A673 (cell line): ENCODE measurements at regions not wholly inside any gene's neighbourhood (a gene's known extent, or its start where the extent isn't known, plus 50 kb on each side); places are given as distances from the start of the nearest gene placed in this dataset.
A peak's percentile ranks its signal among the peaks of the same experiment; 100 is the strongest.

Experiments used
- BruUV-seq: library from RNA; stranded (reverse); fragments of 400-500 nt; replicated peaks from 2 replicates; lab custom pipeline; 2021; lab: Mats Ljungman, UMichigan
- CTCF ChIA-PET: fragments of 300-600 bp; sonication (Branson Sonifier 250); formaldehyde crosslinking; loops from one replicate; lab custom pipeline; 2022; ENCODE audit warnings: antibody characterized with exemption; lab: Charles Lee
- POLR2A ChIA-PET: fragments of 300-600 bp; sonication (Branson Sonifier 250); formaldehyde crosslinking; loops from one replicate; lab custom pipeline; 2022; ENCODE audit warnings: antibody characterized with exemption; ENCODE audit not compliant: low non-redundant PET; lab: Charles Lee
- DNase-seq: peaks from one replicate; pipeline ENCODE4 v3.0.0-alpha.2; 2015; ENCODE audit warnings: low spot score
- H3K27ac ChIP-seq: fragments of 200-600 bp; sonication (generic); 2 replicates; pipeline ENCODE4 v1.5.1; 2016; ENCODE audit warnings: mixed run types, low read depth, mild to moderate bottlenecking, mixed read lengths, antibody characterized with exemption, low read length; ENCODE audit not compliant: poor library complexity, severe bottlenecking
- H3K27me3 ChIP-seq: fragments of 200-600 bp; sonication (generic); replicated peaks from 2 replicates; pipeline ENCODE4 v1.6.1; 2017; ENCODE audit warnings: mixed run types, low read depth, mild to moderate bottlenecking, mixed read lengths, antibody characterized with exemption, low read length; ENCODE audit not compliant: insufficient read depth, poor library complexity
- H3K36me3 ChIP-seq: fragments of 200-600 bp; sonication (generic); 2 replicates; pipeline ENCODE4 v1.6.1; 2016; ENCODE audit warnings: mixed run types, mild to moderate bottlenecking, mixed read lengths, antibody characterized with exemption, low read length; ENCODE audit not compliant: insufficient read depth, poor library complexity, severe bottlenecking
- H3K4me1 ChIP-seq: fragments of 200-600 bp; sonication (generic); 2 replicates; pipeline ENCODE4 v1.6.1; 2017; ENCODE audit warnings: mixed run types, mild to moderate bottlenecking, mixed read lengths, antibody characterized with exemption, low read length; ENCODE audit not compliant: insufficient read depth, poor library complexity, severe bottlenecking
- H3K4me3 ChIP-seq: fragments of 200-600 bp; sonication (generic); 2 replicates; pipeline ENCODE4 v1.5.1; 2016; ENCODE audit warnings: low read depth, mixed run types, mild to moderate bottlenecking, mixed read lengths, low read length; ENCODE audit not compliant: poor library complexity, severe bottlenecking
- H3K9me3 ChIP-seq: fragments of 200-600 bp; sonication (generic); 2 replicates; pipeline ENCODE4 v1.6.1; 2016; ENCODE audit warnings: mixed run types, low read depth, mild to moderate bottlenecking, mixed read lengths, antibody characterized with exemption, low read length; ENCODE audit not compliant: poor library complexity, severe bottlenecking
- EZH2 ChIP-seq: fragments of 200-600 bp; sonication (generic); IDR thresholded peaks from 2 replicates; pipeline ENCODE4 v1.6.1; 2017; ENCODE audit warnings: borderline replicate concordance, low read depth, mild to moderate bottlenecking, mixed read lengths, antibody characterized with exemption, low read length; ENCODE audit not compliant: poor library complexity, severe bottlenecking
- intact Hi-C: fragments of 100-400 bp; cut with micrococcal nuclease; formaldehyde crosslinking; loops from one replicate; pipeline ENCODE4 v1.10.0; 2022; ENCODE audit not compliant: unreplicated experiment
- TF ChIP-seq, protein P1 (sequence below): fragments of 300-800, 200-600 bp; sonication (generic); conservative IDR thresholded peaks from 2 replicates; pipeline ENCODE4 v1.5.1; 2017; ENCODE audit warnings: low read depth, mild to moderate bottlenecking, antibody characterized with exemption, low read length, moderate library complexity, mixed read lengths

DNA sequence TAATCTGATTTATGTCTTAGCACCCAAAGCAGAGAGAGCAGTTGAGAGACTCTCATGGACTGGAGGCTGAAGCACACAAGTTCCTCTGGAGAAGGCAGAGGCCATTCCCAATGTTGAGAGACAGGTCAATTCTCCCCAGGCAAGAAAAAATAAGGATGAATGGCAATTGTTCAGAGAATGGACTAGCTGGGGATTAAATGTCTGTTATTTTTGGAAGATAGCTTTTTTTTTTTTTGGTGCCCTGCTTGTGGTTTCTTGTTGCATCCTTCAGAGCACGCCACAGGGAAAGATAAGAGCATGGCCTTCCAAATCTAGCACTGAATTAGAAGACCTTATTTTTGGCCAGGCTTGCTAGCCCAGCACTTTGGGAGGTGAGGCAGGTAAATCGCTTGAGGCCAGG is 65.6 kb upstream of the ERRFI1 start:
- no peak overlapping the region for H3K27ac ChIP-seq
- H3K36me3 ChIP-seq, result no peaks in the 10 kb centered on the region
- TF ChIP-seq EZH2, result no peak
- TF ChIP-seq, protein P1, sequence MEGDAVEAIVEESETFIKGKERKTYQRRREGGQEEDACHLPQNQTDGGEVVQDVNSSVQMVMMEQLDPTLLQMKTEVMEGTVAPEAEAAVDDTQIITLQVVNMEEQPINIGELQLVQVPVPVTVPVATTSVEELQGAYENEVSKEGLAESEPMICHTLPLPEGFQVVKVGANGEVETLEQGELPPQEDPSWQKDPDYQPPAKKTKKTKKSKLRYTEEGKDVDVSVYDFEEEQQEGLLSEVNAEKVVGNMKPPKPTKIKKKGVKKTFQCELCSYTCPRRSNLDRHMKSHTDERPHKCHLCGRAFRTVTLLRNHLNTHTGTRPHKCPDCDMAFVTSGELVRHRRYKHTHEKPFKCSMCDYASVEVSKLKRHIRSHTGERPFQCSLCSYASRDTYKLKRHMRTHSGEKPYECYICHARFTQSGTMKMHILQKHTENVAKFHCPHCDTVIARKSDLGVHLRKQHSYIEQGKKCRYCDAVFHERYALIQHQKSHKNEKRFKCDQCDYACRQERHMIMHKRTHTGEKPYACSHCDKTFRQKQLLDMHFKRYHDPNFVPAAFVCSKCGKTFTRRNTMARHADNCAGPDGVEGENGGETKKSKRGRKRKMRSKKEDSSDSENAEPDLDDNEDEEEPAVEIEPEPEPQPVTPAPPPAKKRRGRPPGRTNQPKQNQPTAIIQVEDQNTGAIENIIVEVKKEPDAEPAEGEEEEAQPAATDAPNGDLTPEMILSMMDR, result no peak
- no peaks in the 10 kb centered on the region for H3K9me3 ChIP-seq
- peaks cover under 1% of the 10 kb centered on the region for H3K27me3 ChIP-seq
- no peak for DNase-seq
- H3K4me1 ChIP-seq, result peaks cover 31% of the 10 kb centered on the region
- POLR2A ChIA-PET, result no interaction called here
- intact Hi-C loops, result no loop called here
- CTCF ChIA-PET, result no interaction called here
- no peak overlapping the region for H3K4me3 ChIP-seq
- no TSS peak for BruUV-seq

DNA sequence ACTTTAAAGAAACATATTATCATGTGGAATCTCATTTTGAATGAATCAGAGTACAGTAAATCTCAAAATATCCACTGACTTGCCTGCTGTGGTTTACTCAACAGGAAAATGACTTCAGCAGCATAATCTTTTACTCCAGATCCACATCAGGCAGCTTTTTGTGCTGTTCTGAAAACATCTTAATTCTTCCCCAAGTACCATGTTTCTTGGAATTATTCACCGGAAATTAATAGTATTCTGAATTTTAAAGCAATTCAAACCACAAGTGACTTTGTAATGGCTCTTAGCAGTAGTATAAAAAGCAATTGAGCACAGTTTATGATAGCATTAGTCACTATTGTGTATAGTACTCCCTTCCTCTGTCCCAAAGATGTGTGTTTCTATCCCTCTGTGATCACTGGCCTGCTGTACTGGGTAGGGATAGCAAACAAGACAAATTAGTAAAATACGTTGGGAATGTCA is 64.2 kb upstream of the ERRFI1 start:
- intact Hi-C loops, result no loop called here
- H3K36me3 ChIP-seq, result no peaks in the 10 kb centered on the region
- no peaks in the 10 kb centered on the region for H3K9me3 ChIP-seq
- peak; percentile 91 for DNase-seq
- POLR2A ChIA-PET, result no interaction called here
- CTCF ChIA-PET, result no interaction called here
- TF ChIP-seq EZH2, result no peak
- TF ChIP-seq, protein P1, result no peak
- H3K4me1 ChIP-seq, result peaks cover 27% of the 10 kb centered on the region
- H3K27me3 ChIP-seq, result peaks cover 3% of the 10 kb centered on the region
- H3K27ac ChIP-seq, result peak overlapping the region; percentile 20
- no TSS peak for BruUV-seq
- no peak overlapping the region for H3K4me3 ChIP-seq

DNA sequence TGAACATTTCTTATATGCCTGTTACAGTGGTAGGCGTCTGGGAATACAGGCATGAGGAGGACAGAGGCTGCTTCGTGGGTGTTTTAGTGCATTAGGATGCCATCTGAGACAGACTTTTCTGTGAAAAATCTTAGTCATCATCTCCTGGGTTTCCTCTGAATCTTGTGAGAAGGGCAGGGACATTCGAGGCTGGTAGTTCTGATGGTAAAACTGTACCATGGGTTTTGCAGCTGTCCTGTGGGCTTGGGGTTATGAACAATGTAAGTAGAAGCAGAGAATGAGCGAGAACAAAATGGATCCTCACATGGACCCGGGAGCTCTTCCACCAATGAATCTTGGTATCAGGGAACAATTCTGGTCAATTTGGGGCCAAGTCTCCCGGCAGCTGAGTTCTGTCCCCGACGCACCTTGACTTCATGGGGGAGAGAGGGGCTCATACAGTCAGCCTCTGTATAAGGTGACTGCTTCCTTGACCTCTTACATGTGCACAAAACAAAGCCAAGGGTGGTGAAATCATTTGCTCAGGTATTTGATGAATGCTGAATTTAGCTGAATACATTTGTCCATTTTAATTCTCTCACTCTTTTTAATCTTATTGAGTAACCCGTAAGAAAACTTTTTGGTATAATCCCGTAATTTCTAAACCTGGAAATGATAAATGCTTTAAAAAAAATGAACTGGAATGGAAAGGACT is 63.6 kb upstream of the ERRFI1 start:
- POLR2A ChIA-PET, result no interaction called here
- Histone ChIP-seq H3K27ac (peak overlapping the region; percentile 20), H3K27me3 (peaks cover 3% of the 10 kb centered on the region), H3K9me3 (no peaks in the 10 kb centered on the region), H3K4me1 (peaks cover 24% of the 10 kb centered on the region), H3K36me3 (no peaks in the 10 kb centered on the region), H3K4me3 (no peak overlapping the region)
- intact Hi-C loops, result no loop called here
- no TSS peak for BruUV-seq
- peak; percentile 28 for DNase-seq
- CTCF ChIA-PET, result no interaction called here
- TF ChIP-seq, protein P1, result no peak
- no peak for TF ChIP-seq EZH2
